Inflammatory macrophage treated with lipopolysaccharide for 4 hours (primary cell): ENCODE measurements at regions not wholly inside any gene's neighbourhood (a gene's known extent, or its start where the extent isn't known, plus 50 kb on each side); places are given as distances from the start of the nearest gene placed in this dataset.

ENCODE experiments used
- DNase-seq: peaks from one replicate; pipeline ENCODE4 v3.0.0-alpha.2; 2020

DNA sequence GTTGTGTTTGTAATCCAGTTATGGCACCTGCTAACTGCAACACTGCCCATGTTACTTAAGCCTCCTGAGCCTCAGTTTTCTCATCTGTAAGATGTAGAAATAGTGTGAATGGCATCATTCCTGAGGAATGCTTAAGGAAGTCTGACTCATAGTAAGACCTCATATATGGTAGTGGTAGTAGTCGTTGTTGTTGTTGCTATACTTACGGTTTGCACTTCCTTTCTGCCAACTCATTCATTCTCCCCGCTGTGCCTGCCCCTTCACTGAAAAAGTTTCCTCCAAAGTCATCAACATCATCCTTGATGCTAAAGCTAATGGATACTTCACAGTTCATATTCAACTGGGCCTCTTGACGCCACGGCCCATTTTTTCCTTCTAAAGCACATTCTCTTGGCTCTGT, 54.2 kb upstream of the SPANXN3 start:
- peak; percentile 23 for DNase-seq

- peak; percentile 13 for DNase-seq
These were observed 53.5 kb upstream of the SPANXN3 start for GRCh38 chrX:143570782-143571181.

GRCh38 chrX:143568467-143568866, 51.2 kb upstream of the SPANXN3 start:
- DNase-seq: no peak
